GM12891 (cell line): ENCODE measurements at regions not wholly inside any gene's neighbourhood (a gene's known extent, or its start where the extent isn't known, plus 50 kb on each side); places are given as distances from the start of the nearest gene placed in this dataset.

ENCODE experiments used
- POLR2A ChIP-seq: IDR thresholded peaks from 2 replicates; pipeline ENCODE4 v1.6.1; 2011; ENCODE audit warnings: low read depth, low read length, control low read depth
- POLR2AphosphoS5 ChIP-seq: IDR thresholded peaks from 2 replicates; pipeline ENCODE4 v1.6.1; 2011; ENCODE audit warnings: low read depth, low read length, control low read depth
- SPI1 ChIP-seq: IDR thresholded peaks from 2 replicates; pipeline ENCODE4 v1.6.1; 2011; ENCODE audit warnings: low read depth, low read length, control low read depth
- TAF1 ChIP-seq: IDR thresholded peaks from 2 replicates; pipeline ENCODE4 v1.6.1; 2011; ENCODE audit warnings: low read depth, low read length, control low read depth

GRCh38 chr5:54717870-54718269 is 200.3 kb downstream of the SNX18 start:
- TF ChIP-seq POLR2A (no peak), POLR2AphosphoS5 (no peak), SPI1 (no peak), TAF1 (no peak)
